ENCODE measurements at regions not wholly inside any gene's neighbourhood (a gene's known extent, or its start where the extent isn't known, plus 50 kb on each side); places are given as distances from the start of the nearest gene placed in this dataset.

- no peaks in the 10 kb centered on the region for H3K27me3 ChIP-seq (ENCODE audit: control insufficient read depth in 5 of 5, insufficient read depth in 4 of 5, low read length in 5 of 5)
- H3K9ac ChIP-seq (ENCODE audit: low read length in 5 of 5): no peak overlapping the region
- H3K4me3 ChIP-seq (ENCODE audit: low read depth in 1 of 5, low read length in 5 of 5): no peak overlapping the region
- H3K4me1 ChIP-seq (ENCODE audit: control insufficient read depth in 5 of 5, insufficient read depth in 5 of 5, low read length in 5 of 5): no peaks in the 10 kb centered on the region
- H3K36me3 ChIP-seq (ENCODE audit: control insufficient read depth in 5 of 5, insufficient read depth in 5 of 5, low read length in 5 of 5): no peaks in the 10 kb centered on the region
- H3K27ac ChIP-seq (ENCODE audit: low read depth, low read length): no peak overlapping the region
- H3K9me3 ChIP-seq (ENCODE audit: control insufficient read depth in 5 of 5, low read length in 5 of 5): no peaks in the 10 kb centered on the region
These were observed 384.2 kb upstream of the CDH10 start for GRCh38 chr5:25029004-25029403.

DNA sequence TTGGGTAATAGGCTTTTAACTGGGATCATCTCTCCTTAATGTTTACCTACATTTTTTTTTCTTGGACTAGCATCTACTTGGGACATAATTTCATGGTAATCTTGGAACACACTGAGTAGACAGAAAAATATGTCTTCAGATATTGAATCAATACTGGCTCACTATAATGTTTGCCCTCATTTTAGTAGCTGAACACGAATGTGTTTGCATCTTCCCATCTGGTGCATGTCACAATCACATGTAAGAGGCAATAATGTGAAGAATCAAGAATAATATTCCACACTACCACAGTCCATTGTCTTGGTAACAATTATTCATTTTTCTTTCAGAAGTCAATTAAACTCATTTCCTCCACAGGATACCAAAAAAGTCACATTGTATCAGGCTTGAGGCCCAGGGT lies 382.7 kb upstream of the CDH10 start:
- no peak overlapping the region for H3K9ac ChIP-seq (ENCODE audit: low read length in 5 of 5)
- H3K36me3 ChIP-seq (ENCODE audit: control insufficient read depth in 5 of 5, insufficient read depth in 5 of 5, low read length in 5 of 5): no peaks in the 10 kb centered on the region
- H3K27me3 ChIP-seq (ENCODE audit: control insufficient read depth in 5 of 5, insufficient read depth in 4 of 5, low read length in 5 of 5): no peaks in the 10 kb centered on the region
- no peak overlapping the region for H3K4me3 ChIP-seq (ENCODE audit: low read depth in 1 of 5, low read length in 5 of 5)
- no peaks in the 10 kb centered on the region for H3K4me1 ChIP-seq (ENCODE audit: control insufficient read depth in 5 of 5, insufficient read depth in 5 of 5, low read length in 5 of 5)
- no peaks in the 10 kb centered on the region for H3K9me3 ChIP-seq (ENCODE audit: control insufficient read depth in 5 of 5, low read length in 5 of 5)
- no peak overlapping the region for H3K27ac ChIP-seq (ENCODE audit: low read depth, low read length)

DNA sequence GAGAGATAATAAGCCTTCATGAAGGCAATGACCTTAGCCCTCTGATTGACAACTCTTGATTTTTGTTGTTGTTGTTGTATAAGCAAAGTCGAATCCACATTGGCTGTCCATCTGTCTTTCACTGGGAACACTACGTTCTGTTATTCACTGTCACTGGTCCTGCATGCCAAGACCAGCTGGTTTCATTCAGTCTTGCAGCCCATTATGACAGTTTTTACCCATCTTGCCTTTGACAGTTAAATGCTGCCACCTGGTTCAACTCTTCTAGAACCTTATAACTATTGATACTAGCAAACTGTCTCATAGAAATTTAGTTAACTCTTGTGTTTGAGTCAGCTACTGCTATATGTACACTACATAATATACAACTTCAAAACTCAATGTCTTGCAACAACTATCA lies 382.3 kb upstream of the CDH10 start:
- no peak overlapping the region for H3K27ac ChIP-seq (ENCODE audit: low read depth, low read length)
- no peaks in the 10 kb centered on the region for H3K9me3 ChIP-seq (ENCODE audit: control insufficient read depth in 5 of 5, low read length in 5 of 5)
- H3K36me3 ChIP-seq (ENCODE audit: control insufficient read depth in 5 of 5, insufficient read depth in 5 of 5, low read length in 5 of 5): no peaks in the 10 kb centered on the region
- H3K27me3 ChIP-seq (ENCODE audit: control insufficient read depth in 5 of 5, insufficient read depth in 4 of 5, low read length in 5 of 5): no peaks in the 10 kb centered on the region
- H3K4me1 ChIP-seq (ENCODE audit: control insufficient read depth in 5 of 5, insufficient read depth in 5 of 5, low read length in 5 of 5): no peaks in the 10 kb centered on the region
- H3K4me3 ChIP-seq (ENCODE audit: low read depth in 1 of 5, low read length in 5 of 5): no peak overlapping the region
- H3K9ac ChIP-seq (ENCODE audit: low read length in 5 of 5): no peak overlapping the region

- H3K36me3 ChIP-seq (ENCODE audit: control insufficient read depth in 5 of 5, insufficient read depth in 5 of 5, low read length in 5 of 5): no peaks in the 10 kb centered on the region
- no peaks in the 10 kb centered on the region for H3K9me3 ChIP-seq (ENCODE audit: control insufficient read depth in 5 of 5, low read length in 5 of 5)
- H3K9ac ChIP-seq (ENCODE audit: low read length in 5 of 5): no peak overlapping the region
- no peaks in the 10 kb centered on the region for H3K4me1 ChIP-seq (ENCODE audit: control insufficient read depth in 5 of 5, insufficient read depth in 5 of 5, low read length in 5 of 5)
- no peak overlapping the region for H3K27ac ChIP-seq (ENCODE audit: low read depth, low read length)
- no peaks in the 10 kb centered on the region for H3K27me3 ChIP-seq (ENCODE audit: control insufficient read depth in 5 of 5, insufficient read depth in 4 of 5, low read length in 5 of 5)
- H3K4me3 ChIP-seq (ENCODE audit: low read depth in 1 of 5, low read length in 5 of 5): no peak overlapping the region
These were observed 381.1 kb upstream of the CDH10 start for GRCh38 chr5:25025831-25026230.

- H3K36me3 ChIP-seq (ENCODE audit: control insufficient read depth in 5 of 5, insufficient read depth in 5 of 5, low read length in 5 of 5): no peaks in the 10 kb centered on the region
- no peaks in the 10 kb centered on the region for H3K4me1 ChIP-seq (ENCODE audit: control insufficient read depth in 5 of 5, insufficient read depth in 5 of 5, low read length in 5 of 5)
- no peak overlapping the region for H3K4me3 ChIP-seq (ENCODE audit: low read depth in 1 of 5, low read length in 5 of 5)
- no peaks in the 10 kb centered on the region for H3K27me3 ChIP-seq (ENCODE audit: control insufficient read depth in 5 of 5, insufficient read depth in 4 of 5, low read length in 5 of 5)
- H3K9ac ChIP-seq (ENCODE audit: low read length in 5 of 5): no peak overlapping the region
- H3K9me3 ChIP-seq (ENCODE audit: control insufficient read depth in 5 of 5, low read length in 5 of 5): no peaks in the 10 kb centered on the region
- H3K27ac ChIP-seq (ENCODE audit: low read depth, low read length): no peak overlapping the region
These were observed 375.7 kb upstream of the CDH10 start for GRCh38 chr5:25020454-25020853.

DNA sequence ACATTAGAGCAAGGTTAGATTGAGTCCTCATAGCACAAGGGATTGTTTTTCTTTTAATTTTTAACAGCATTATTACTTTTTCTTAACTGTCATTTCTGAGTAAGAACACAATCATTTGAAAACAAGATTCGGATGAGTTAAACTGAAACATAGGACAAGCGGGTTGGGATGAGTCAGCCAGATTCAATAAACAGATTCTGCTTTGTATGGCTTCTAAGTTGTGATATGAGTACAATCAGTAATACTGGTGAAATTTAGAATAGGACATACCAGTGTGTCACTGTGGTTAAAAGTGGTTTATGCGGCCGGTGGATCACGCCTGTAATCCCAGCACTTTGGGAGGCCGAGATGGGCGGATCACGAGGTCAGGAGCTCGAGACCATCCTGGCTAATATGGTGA lies 364.3 kb upstream of the CDH10 start:
- Histone ChIP-seq H3K9me3 (ENCODE audit: control insufficient read depth in 5 of 5, low read length in 5 of 5) (no peaks in the 10 kb centered on the region), H3K36me3 (ENCODE audit: control insufficient read depth in 5 of 5, insufficient read depth in 5 of 5, low read length in 5 of 5) (no peaks in the 10 kb centered on the region), H3K9ac (ENCODE audit: low read length in 5 of 5) (no peak overlapping the region), H3K27ac (ENCODE audit: low read depth, low read length) (no peak overlapping the region), H3K4me3 (ENCODE audit: low read depth in 1 of 5, low read length in 5 of 5) (no peak overlapping the region), H3K4me1 (ENCODE audit: control insufficient read depth in 5 of 5, insufficient read depth in 5 of 5, low read length in 5 of 5) (no peaks in the 10 kb centered on the region), H3K27me3 (ENCODE audit: control insufficient read depth in 5 of 5, insufficient read depth in 4 of 5, low read length in 5 of 5) (no peaks in the 10 kb centered on the region)

- no peak overlapping the region for H3K9ac ChIP-seq (ENCODE audit: low read length in 5 of 5)
- no peaks in the 10 kb centered on the region for H3K9me3 ChIP-seq (ENCODE audit: control insufficient read depth in 5 of 5, low read length in 5 of 5)
- no peak overlapping the region for H3K4me3 ChIP-seq (ENCODE audit: low read depth in 1 of 5, low read length in 5 of 5)
- no peaks in the 10 kb centered on the region for H3K4me1 ChIP-seq (ENCODE audit: control insufficient read depth in 5 of 5, insufficient read depth in 5 of 5, low read length in 5 of 5)
- H3K27ac ChIP-seq (ENCODE audit: low read depth, low read length): no peak overlapping the region
- no peaks in the 10 kb centered on the region for H3K36me3 ChIP-seq (ENCODE audit: control insufficient read depth in 5 of 5, insufficient read depth in 5 of 5, low read length in 5 of 5)
- no peaks in the 10 kb centered on the region for H3K27me3 ChIP-seq (ENCODE audit: control insufficient read depth in 5 of 5, insufficient read depth in 4 of 5, low read length in 5 of 5)
These were observed 362.0 kb upstream of the CDH10 start for GRCh38 chr5:25006734-25007133.

DNA sequence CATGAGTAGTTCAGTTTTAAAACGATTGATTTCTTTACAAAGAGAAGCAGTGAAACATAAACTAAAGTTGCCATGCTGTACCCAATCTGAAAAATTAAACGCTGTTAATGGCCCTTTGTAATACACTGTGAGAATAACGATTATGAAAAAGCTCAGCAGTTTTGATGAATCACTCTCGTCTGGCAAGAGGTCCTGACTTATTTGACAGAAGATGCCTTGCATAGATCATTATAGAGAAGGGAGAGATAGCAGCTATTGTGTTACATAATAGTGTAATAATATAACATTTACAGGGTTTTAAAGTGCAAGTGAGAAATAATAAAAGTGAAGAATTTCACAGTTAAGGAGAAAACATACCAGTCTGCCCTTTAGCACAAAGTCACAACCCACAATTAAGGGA lies 361.5 kb upstream of the CDH10 start:
- no peak overlapping the region for H3K9ac ChIP-seq (ENCODE audit: low read length in 5 of 5)
- no peaks in the 10 kb centered on the region for H3K9me3 ChIP-seq (ENCODE audit: control insufficient read depth in 5 of 5, low read length in 5 of 5)
- no peak overlapping the region for H3K4me3 ChIP-seq (ENCODE audit: low read depth in 1 of 5, low read length in 5 of 5)
- H3K27ac ChIP-seq (ENCODE audit: low read depth, low read length): no peak overlapping the region
- no peaks in the 10 kb centered on the region for H3K27me3 ChIP-seq (ENCODE audit: control insufficient read depth in 5 of 5, insufficient read depth in 4 of 5, low read length in 5 of 5)
- no peaks in the 10 kb centered on the region for H3K36me3 ChIP-seq (ENCODE audit: control insufficient read depth in 5 of 5, insufficient read depth in 5 of 5, low read length in 5 of 5)
- no peaks in the 10 kb centered on the region for H3K4me1 ChIP-seq (ENCODE audit: control insufficient read depth in 5 of 5, insufficient read depth in 5 of 5, low read length in 5 of 5)

- Histone ChIP-seq H3K9me3 (ENCODE audit: control insufficient read depth in 5 of 5, low read length in 5 of 5) (no peaks in the 10 kb centered on the region), H3K4me1 (ENCODE audit: control insufficient read depth in 5 of 5, insufficient read depth in 5 of 5, low read length in 5 of 5) (no peaks in the 10 kb centered on the region), H3K36me3 (ENCODE audit: control insufficient read depth in 5 of 5, insufficient read depth in 5 of 5, low read length in 5 of 5) (no peaks in the 10 kb centered on the region), H3K27ac (ENCODE audit: low read depth, low read length) (no peak overlapping the region), H3K27me3 (ENCODE audit: control insufficient read depth in 5 of 5, insufficient read depth in 4 of 5, low read length in 5 of 5) (no peaks in the 10 kb centered on the region), H3K4me3 (ENCODE audit: low read depth in 1 of 5, low read length in 5 of 5) (no peak overlapping the region), H3K9ac (ENCODE audit: low read length in 5 of 5) (no peak overlapping the region)
These were observed 360.7 kb upstream of the CDH10 start for GRCh38 chr5:25005431-25005830.

DNA sequence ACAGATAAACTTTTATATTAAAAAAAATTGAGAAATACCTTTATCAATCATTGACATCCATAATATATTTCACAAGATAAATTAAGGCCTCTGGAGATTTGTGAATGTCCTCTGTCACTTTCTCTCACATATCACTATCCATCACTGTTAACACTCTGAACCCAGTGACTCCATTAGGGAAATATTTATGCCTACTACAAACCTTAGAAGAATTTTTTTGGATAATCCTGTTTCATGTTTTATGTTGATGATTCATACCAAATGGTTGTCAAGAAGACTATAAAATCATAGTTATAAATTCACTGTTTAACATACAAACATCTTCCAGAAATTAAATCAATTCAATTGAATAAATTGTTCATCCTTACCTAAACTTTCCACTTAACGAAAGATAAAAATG lies 357.6 kb upstream of the CDH10 start:
- Histone ChIP-seq H3K9me3 (ENCODE audit: control insufficient read depth in 5 of 5, low read length in 5 of 5) (no peaks in the 10 kb centered on the region), H3K4me3 (ENCODE audit: low read depth in 1 of 5, low read length in 5 of 5) (no peak overlapping the region), H3K4me1 (ENCODE audit: control insufficient read depth in 5 of 5, insufficient read depth in 5 of 5, low read length in 5 of 5) (no peaks in the 10 kb centered on the region), H3K27ac (ENCODE audit: low read depth, low read length) (no peak overlapping the region), H3K36me3 (ENCODE audit: control insufficient read depth in 5 of 5, insufficient read depth in 5 of 5, low read length in 5 of 5) (no peaks in the 10 kb centered on the region), H3K9ac (ENCODE audit: low read length in 5 of 5) (no peak overlapping the region), H3K27me3 (ENCODE audit: control insufficient read depth in 5 of 5, insufficient read depth in 4 of 5, low read length in 5 of 5) (no peaks in the 10 kb centered on the region)

DNA sequence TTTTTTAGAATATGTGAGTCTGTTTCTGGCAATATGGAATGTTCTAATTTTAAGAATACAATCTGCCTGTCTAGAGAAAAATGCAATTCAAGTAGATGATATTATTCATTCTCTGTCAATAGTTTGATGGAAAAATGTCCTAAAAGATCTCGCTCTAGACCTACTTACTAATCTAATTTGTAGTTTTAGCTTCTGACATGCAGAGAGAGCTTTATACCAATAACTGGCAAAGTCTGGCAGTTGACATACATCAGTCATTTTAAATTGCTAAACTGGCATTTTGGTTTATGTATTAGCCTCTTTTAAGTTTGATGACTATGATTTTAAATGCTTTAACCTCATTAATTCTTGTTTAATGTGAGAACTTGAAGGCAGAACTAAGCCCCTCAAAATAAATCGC lies 355.0 kb upstream of the CDH10 start:
- Histone ChIP-seq H3K9ac (ENCODE audit: low read length in 5 of 5) (no peak overlapping the region), H3K27me3 (ENCODE audit: control insufficient read depth in 5 of 5, insufficient read depth in 4 of 5, low read length in 5 of 5) (no peaks in the 10 kb centered on the region), H3K36me3 (ENCODE audit: control insufficient read depth in 5 of 5, insufficient read depth in 5 of 5, low read length in 5 of 5) (no peaks in the 10 kb centered on the region), H3K4me3 (ENCODE audit: low read depth in 1 of 5, low read length in 5 of 5) (no peak overlapping the region), H3K27ac (ENCODE audit: low read depth, low read length) (no peak overlapping the region), H3K4me1 (ENCODE audit: control insufficient read depth in 5 of 5, insufficient read depth in 5 of 5, low read length in 5 of 5) (no peaks in the 10 kb centered on the region), H3K9me3 (ENCODE audit: control insufficient read depth in 5 of 5, low read length in 5 of 5) (peaks cover 0 to 8% (median 0%) of the 10 kb centered on the region in 5 donors)
